NCI-H1092 treated with DMSO at 0.1 percent for 48 hours (cell line): ENCODE measurements at regions not wholly inside any gene's neighbourhood (a gene's known extent, or its start where the extent isn't known, plus 50 kb on each side); places are given as distances from the start of the nearest gene placed in this dataset.
A peak's percentile ranks its signal among the peaks of the same experiment; 100 is the strongest.

Source experiments
- DNase-seq: peaks from one replicate; lab custom pipeline; 2025; lab: John Stamatoyannopoulos, UW

DNA sequence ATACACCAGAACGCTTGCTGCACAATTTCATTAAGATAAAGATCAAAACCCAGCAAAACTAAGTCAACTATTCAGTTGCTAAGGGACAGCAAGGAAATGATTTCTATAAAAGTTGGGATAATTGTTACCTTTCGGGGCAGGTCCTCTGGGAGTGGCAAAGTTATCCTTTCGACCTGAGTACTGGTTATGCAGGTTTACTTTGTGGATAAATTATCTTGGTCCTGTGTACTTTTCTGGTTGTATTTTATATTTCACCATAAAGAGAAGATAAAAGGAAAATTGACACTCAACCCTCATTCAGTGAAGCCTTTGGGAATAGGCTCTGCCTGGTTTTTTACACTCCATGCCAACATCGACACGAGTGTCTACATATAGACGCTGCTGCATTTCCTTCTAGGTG, 146.5 kb downstream of the SYK start:
- DNase-seq: no peak

DNA sequence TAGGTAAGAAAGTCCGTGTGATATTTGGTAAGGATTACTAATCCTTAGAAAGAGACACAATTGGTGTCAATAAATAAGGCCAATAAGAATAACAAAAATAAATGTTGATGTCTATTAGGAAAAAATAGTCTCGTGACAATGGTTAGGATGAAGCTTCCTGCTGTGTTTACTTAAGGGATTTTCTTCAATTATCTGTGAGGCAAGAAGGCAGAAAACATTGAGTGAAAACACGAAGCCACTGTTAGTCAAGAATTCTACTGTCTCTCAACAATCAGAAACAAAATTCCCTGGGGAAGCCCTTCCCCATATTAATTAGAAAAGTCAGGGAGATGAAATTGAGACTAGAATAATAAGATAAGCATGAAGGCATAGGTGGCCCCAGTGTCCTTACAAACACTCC, 149.0 kb downstream of the SYK start:
- DNase-seq: no peak

DNA sequence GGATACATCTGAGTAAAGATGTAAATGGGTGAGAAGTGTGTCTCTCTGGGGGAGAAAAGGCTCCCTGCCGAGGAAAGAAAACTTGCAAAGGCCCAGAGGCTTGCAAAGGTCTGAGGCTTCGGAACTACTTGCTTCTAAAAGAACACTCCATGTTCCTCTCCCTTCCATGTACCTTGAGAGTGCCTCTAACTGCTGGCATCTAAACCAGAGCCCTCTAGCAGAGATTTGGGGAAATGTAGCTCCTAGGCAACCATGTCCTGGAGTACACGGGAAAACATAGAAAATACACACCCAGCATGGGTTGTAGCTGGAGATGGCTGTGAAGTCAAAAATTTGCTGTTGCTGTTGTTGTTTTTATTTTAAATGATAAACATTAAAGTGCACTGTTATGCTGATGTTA, 151.6 kb downstream of the SYK start:
- DNase-seq: no peak

DNA sequence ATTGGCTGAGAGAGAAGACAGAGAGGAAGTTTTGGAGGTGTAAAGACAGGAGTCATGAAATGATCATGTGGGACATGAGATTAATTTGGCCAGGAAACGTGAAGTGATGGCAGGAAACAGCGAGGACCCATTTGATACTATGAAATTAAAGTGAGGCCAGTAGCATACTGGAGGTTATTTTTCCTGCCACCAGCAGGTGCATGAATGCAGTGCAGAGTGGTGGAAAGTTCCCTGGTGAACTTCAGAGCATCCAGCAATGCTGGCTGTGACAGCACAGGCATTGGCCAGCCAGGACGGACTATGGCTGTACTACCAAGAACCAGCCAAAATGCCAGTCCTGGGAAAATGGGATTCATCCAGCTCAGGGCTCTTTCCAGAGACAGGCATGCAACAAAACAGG, 152.2 kb downstream of the SYK start:
- DNase-seq: no peak

DNA sequence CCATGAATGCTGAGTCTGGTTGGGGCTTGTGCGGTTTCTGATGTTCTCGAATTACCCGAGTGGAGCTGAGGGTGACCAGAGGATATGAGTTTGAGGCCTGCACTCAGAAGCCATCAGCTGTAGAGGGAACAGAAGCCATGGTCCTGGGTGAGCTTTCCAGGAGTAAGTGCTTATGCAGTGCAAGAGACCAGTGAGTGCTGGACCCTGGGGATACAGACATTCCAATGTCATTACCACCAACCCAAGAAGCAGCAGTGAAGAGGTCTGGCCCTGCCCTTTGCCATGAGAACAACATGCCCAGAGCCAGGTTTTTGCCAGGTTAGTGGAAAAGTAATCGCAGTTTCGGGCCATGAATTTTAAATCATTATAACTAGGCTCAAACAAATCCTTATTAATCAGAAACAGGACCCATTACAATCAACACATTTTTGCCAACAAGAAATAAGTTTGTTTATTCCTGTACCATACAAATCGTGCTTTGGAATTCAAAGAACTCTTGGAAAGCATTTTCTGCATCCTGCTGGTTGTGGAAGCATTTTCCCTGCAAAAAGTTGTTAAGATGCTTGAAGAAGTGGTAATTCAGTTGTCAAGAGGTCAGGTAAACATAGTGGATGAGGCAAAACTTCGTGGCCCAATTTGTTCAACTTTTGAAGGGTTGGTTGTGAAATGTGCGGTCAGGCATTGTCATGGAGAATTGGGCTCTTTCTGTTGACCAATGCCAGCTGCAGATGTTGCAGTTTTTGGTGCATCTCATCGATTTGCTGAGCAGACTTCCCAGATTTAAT, 154.6 kb downstream of the SYK start:
- DNase-seq: no peak

DNA sequence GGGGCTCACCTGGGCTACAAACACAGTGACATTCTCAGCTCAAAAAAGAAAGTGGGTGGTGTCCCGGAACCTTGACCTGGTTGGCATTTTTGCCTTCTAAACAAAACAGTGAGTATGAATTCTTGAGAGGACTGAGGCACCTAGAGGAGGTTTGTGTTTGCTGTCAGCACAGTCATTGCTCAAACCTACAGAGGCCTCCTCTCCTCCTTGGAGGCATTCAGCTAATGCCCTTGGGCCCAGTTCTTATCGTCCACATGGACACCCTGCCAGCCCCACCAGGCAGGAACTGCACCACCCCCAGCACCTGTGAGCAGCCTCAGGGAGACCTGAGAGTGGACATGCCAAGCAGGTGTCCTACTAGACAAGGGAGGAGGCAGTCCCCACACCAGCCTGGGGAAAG, 156.7 kb downstream of the SYK start:
- DNase-seq: no peak

DNA sequence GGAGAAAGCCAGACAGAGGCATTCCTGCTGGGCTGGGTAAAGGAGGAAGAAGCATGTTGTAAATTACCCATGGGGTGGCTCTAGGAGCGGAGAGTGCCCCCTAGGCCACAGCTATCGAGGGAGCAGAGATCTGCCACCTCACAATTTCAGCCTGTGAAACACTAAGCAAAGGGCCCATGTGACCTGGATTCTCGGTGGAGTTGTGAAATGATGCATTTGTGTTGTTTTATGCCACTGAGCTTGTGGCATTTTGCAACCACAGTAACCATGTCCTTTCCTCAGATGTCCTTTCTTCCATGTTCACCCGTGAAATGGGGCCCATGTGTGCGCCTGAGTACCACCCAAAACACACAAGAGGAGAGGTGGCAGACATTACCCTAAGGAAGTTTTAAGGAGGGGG, 159.3 kb downstream of the SYK start:
- DNase-seq: no peak

- DNase-seq: peak; percentile 22
These were observed 159.8 kb downstream of the SYK start for GRCh38 chr9:90961375-90961774.

- DNase-seq: peak; percentile 48
These were observed 162.7 kb downstream of the SYK start for GRCh38 chr9:90964101-90965020.

GRCh38 chr9:90965226-90966030, 163.8 kb downstream of the SYK start:
- no peak for DNase-seq

DNA sequence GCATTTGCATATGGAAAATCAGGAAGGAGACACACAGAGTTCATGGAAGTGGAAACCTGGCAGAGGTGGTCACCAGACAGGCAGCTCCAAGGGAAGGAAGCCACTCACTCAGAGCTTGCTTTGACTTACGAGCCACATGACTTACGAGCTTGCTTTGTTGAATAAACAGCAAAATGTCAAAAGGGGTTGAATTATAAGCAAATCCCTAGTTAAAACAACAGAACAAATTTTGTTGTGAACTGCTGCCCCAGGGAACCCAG, 164.3 kb downstream of the SYK start:
- DNase-seq: no peak

DNA sequence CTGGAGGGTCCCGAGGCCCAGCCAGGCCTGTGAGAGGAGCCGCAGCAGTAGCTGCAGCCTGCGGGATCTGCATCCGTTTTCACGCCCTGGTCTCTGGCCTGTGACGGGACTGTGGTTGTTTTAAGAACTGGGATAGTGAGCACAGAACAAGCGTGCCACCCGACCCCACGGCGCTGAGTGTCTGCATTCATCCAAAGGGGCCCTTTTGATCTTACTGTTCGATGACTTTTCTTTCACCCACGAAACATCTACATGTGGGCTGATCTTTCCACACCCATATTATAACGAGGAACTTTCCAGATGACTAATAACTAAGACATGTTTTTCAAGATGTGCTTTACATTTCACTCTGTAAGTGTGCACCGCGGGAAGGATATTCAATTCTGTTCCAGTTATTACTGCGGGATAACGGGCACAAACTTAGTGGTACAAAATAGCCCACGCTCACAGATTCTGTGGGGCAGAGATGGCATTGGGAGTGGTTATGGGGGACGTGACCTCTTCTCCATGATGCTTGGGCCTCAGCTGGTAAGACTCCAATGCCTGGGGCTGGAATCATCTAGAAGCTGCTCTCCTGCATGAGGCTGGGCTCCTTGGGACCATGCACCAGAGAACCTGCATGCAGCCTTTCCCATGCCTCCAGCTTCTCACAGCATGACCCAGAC, 165.0 kb downstream of the SYK start:
- DNase-seq: no peak

DNA sequence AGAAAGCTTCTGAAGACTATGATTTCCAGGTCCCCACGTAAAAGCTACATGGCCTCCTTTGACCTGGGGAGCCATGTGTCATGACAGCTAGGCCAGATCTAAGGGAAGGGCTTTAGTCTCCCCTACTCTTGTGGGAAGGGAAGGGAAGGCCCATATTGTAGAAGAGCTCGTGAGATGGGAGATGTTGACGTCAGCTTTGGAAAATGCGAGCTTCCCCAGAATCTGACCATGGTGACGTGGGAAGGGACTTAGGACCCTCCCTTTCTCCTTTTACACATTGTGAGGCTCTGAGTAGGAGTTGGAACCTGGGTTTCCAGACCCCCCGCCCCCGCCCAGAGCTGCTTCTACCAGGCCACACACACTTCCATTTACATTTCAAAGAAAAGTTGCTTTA, 165.5 kb downstream of the SYK start:
- no peak for DNase-seq

GRCh38 chr9:90969021-90969675, 167.5 kb downstream of the SYK start:
- peak; percentile 22 for DNase-seq

- DNase-seq: no peak
These were observed 169.0 kb downstream of the SYK start for GRCh38 chr9:90970608-90971007.

DNA sequence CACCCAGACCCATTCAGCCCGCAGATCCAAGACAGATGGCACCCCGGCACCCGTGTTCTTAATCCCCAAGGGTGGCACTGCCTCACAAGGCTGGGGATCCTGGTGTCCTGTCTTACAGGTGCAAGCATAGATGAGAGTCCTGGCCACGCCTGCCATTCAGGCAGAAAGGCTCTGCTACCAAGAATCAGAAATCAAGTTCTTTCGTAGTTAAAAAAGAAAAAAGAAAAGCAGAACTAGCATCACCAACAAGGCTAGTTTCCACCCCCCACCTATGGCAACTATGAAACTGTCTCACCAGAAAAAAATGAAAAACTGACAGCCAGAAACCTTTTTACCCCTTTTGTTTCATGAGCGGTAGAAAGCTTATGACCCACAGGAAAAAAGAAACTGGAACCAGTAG, 170.4 kb downstream of the SYK start:
- no peak for DNase-seq

GRCh38 chr9:90974016-90974415, 172.4 kb downstream of the SYK start:
- no peak for DNase-seq

GRCh38 chr9:90974643-90975245, 173.1 kb downstream of the SYK start:
- DNase-seq: no peak

DNA sequence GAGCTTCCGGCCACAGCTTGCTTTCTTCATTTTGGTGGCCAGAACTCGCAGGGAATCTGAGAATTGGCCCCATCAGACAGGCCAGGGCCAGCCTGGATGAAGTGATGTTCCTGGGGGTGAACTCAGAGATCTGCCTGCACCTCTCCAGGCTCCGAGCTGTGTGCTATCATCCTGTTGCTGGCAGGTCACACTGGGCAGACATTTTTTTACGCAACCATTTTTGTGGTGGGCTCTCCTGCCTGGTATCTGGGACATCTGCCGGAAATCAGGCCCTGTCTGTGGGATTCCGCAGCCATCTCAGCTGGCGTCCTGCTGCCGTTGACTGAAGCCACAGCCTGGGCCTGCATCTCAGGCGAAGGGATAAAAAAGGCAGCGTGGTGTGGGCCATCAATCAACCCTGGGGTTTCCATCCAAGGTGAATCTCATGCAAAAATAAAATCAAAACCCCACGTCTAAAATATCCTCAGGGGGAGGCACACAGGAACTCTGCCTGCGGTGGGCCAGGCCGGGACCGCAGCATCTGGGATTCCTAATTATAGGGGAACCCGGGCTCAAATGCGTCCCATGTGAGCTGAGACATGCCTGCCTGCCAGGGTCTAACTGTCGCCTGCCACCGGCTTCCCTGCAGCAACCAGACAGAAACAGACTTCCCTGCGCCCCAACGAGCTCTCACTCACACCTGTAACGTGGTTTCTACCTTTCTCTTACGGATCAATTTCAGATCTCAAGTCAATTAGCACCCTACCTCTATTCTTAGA, 174.3 kb downstream of the SYK start:
- DNase-seq: no peak

DNA sequence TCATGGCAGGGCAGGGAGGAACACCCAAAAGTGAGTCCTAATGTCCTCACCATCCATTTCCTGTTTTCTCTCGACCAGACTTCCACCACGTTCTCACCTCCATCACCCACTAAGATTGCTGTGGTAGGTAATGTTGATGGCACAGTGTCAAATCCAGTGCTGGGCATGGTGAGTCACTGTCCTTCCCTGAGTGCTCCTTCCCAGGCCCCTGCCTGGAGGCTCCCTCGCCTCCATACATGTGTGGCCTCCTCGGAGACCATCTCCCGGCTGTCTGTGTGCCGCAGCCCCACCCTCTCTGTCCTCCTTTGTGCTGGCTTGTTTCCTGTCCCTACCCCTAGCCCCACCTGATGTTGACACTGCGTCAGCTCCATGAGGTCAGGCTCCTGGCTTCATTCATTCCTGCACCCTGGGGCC, 177.5 kb downstream of the SYK start:
- DNase-seq: no peak
